KMS-11 (cell line): ENCODE measurements at regions not wholly inside any gene's neighbourhood (a gene's known extent, or its start where the extent isn't known, plus 50 kb on each side); places are given as distances from the start of the nearest gene placed in this dataset.
"Not testable (repeated sequence)": the region's sequence is repeated elsewhere in the genome, so short reads cannot be mapped to it uniquely, and the experiment has no call there.

Experiments
- H2AFZ ChIP-seq: fragments of 200-600 bp; sonication (generic); 2 replicates; pipeline ENCODE4 v1.6.1; 2016; ENCODE audit warnings: antibody characterized with exemption, mixed run types, low read depth
- H3K27ac ChIP-seq: fragments of 200-600 bp; sonication (generic); 2 replicates; pipeline ENCODE4 v1.6.1; 2016; ENCODE audit warnings: mild to moderate bottlenecking, mixed run types
- H3K27me3 ChIP-seq: fragments of 200-600 bp; sonication (generic); 2 replicates; pipeline ENCODE4 v1.6.1; 2017; ENCODE audit warnings: mild to moderate bottlenecking, low read depth, mixed run types, moderate library complexity; ENCODE audit not compliant: insufficient read depth
- H3K36me3 ChIP-seq: fragments of 200-600 bp; sonication (generic); 2 replicates; pipeline ENCODE4 v1.6.1; 2017; ENCODE audit warnings: mild to moderate bottlenecking, mixed run types; ENCODE audit not compliant: insufficient read depth
- H3K4me1 ChIP-seq: fragments of 200-600 bp; sonication (generic); 2 replicates; pipeline ENCODE4 v1.6.1; 2016; ENCODE audit warnings: mild to moderate bottlenecking, low read depth, mixed run types; ENCODE audit not compliant: poor library complexity, severe bottlenecking
- H3K4me2 ChIP-seq: fragments of 200-600 bp; sonication (generic); 2 replicates; pipeline ENCODE4 v1.7.0; 2016; ENCODE audit warnings: mild to moderate bottlenecking, mixed run types
- H3K4me3 ChIP-seq: fragments of 200-600 bp; sonication (generic); IDR thresholded peaks from 2 replicates; pipeline ENCODE4 v1.6.1; 2017; ENCODE audit warnings: low read depth, low read length, mixed read lengths; ENCODE audit not compliant: insufficient read depth
- H3K79me2 ChIP-seq: fragments of 200-600 bp; sonication (generic); 2 replicates; pipeline ENCODE4 v1.6.1; 2016; ENCODE audit warnings: low read depth, mixed run types; ENCODE audit not compliant: insufficient read depth
- H3K9ac ChIP-seq: fragments of 200-600 bp; sonication (generic); 2 replicates; pipeline ENCODE4 v1.6.1; 2016; ENCODE audit warnings: mild to moderate bottlenecking, mixed run types
- H4K20me1 ChIP-seq: fragments of 200-600 bp; sonication (generic); 2 replicates; pipeline ENCODE4 v1.6.1; 2016; ENCODE audit warnings: mild to moderate bottlenecking, mixed run types; ENCODE audit not compliant: insufficient read depth
- CTCF ChIP-seq: fragments of 200-600 bp; sonication (generic); conservative IDR thresholded peaks from 2 replicates; pipeline ENCODE4 v1.6.1; 2017; ENCODE audit warnings: low read depth, mild to moderate bottlenecking, antibody characterized with exemption, low read length, moderate library complexity, mixed read lengths

GRCh38 chr4:54838301-54838700, 180.5 kb downstream of the KIT start:
- no peak overlapping the region for H3K4me3 ChIP-seq
- TF ChIP-seq CTCF: no peak
- H3K4me1 ChIP-seq: peaks cover 7% of the 10 kb centered on the region
- H3K27me3 ChIP-seq: no peaks in the 10 kb centered on the region
- H3K4me2 ChIP-seq: no peak overlapping the region
- no peaks in the 10 kb centered on the region for H3K36me3 ChIP-seq
- H3K9ac ChIP-seq: no peak overlapping the region
- no peak overlapping the region for H3K27ac ChIP-seq
- no peaks in the 10 kb centered on the region for H4K20me1 ChIP-seq
- H3K79me2 ChIP-seq: no peaks in the 10 kb centered on the region
- H2AFZ ChIP-seq: no peak overlapping the region

GRCh38 chr4:54837576-54838140, 179.9 kb downstream of the KIT start:
- no peak for TF ChIP-seq CTCF

DNA sequence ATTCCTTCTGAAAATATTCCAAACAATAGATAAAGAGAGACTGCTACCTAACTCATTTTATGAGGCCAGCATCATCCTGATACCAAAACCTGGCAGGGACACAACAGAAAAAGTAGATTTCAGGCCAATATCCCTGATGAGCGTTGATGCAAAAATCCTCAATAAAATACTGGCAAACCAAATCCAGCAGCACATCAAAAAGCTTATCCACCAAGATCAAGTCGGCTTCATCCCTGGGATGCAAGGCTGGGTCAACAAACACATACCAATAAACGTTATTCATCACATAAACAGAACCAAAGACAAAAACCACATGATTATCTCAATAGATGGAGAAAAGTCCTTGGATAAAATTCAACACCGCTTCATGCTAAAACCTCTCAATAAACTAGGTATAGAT, 170.6 kb downstream of the KIT start:
- H3K79me2 ChIP-seq, H3K9ac ChIP-seq, H3K4me3 ChIP-seq, H3K4me1 ChIP-seq, H3K27ac ChIP-seq, H2AFZ ChIP-seq, H3K27me3 ChIP-seq, H3K4me2 ChIP-seq, H4K20me1 ChIP-seq, H3K36me3 ChIP-seq: not testable (repeated sequence)

More at GRCh38 chr4:54837576-54838140, 179.9 kb downstream of the KIT start:
- Histone ChIP-seq H3K36me3 (no peaks in the 10 kb centered on the region), H3K9ac (no peak overlapping the region), H4K20me1 (no peaks in the 10 kb centered on the region), H3K27ac (no peak overlapping the region), H3K4me3 (no peak overlapping the region), H3K4me2 (no peak overlapping the region), H3K4me1 (peaks cover 7% of the 10 kb centered on the region), H2AFZ (no peak overlapping the region), H3K79me2 (no peaks in the 10 kb centered on the region), H3K27me3 (no peaks in the 10 kb centered on the region)

DNA sequence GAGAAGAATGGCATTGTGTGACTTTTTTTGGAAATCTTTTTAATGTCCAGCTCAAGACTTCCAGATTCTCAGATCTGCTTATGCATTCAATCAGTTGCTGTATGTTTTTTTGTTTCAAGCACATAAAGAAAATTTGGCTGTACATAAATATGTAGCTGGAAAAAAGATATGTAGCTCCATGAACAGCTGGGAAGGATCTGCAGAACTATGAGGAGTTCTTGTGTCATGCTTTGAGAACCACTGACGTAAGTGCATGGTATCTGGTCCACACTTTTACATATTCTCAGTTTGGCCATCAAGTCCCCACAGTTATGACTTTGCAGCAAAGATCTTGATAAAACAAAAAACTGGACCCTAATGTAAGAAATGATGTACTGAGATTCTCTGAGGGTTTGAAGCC, 165.9 kb downstream of the KIT start:
- H3K27ac ChIP-seq: no peak overlapping the region
- H3K9ac ChIP-seq: no peak overlapping the region
- H3K4me1 ChIP-seq: no peaks in the 10 kb centered on the region
- H3K36me3 ChIP-seq: no peaks in the 10 kb centered on the region
- H3K79me2 ChIP-seq: no peaks in the 10 kb centered on the region
- no peaks in the 10 kb centered on the region for H4K20me1 ChIP-seq
- H3K4me3 ChIP-seq: no peak overlapping the region
- no peak overlapping the region for H2AFZ ChIP-seq
- no peaks in the 10 kb centered on the region for H3K27me3 ChIP-seq
- H3K4me2 ChIP-seq: no peak overlapping the region
- no peak for TF ChIP-seq CTCF

GRCh38 chr4:54819034-54819433, 161.3 kb downstream of the KIT start:
- no peaks in the 10 kb centered on the region for H3K4me1 ChIP-seq
- H3K79me2 ChIP-seq: no peaks in the 10 kb centered on the region
- no peak for TF ChIP-seq CTCF
- H4K20me1 ChIP-seq: no peaks in the 10 kb centered on the region
- H3K27me3 ChIP-seq: no peaks in the 10 kb centered on the region
- H3K4me2 ChIP-seq: no peak overlapping the region
- H3K27ac ChIP-seq: no peak overlapping the region
- no peaks in the 10 kb centered on the region for H3K36me3 ChIP-seq
- no peak overlapping the region for H3K4me3 ChIP-seq
- no peak overlapping the region for H3K9ac ChIP-seq
- no peak overlapping the region for H2AFZ ChIP-seq
